HEK293T (cell line): ENCODE measurements at regions not wholly inside any gene's neighbourhood (a gene's known extent, or its start where the extent isn't known, plus 50 kb on each side); places are given as distances from the start of the nearest gene placed in this dataset.

ENCODE experiments used
- ARNT ChIP-seq: fragments of 450-650 bp; IDR thresholded peaks from 2 replicates; pipeline ENCODE4 v1.6.1; 2017; ENCODE audit warnings: mild to moderate bottlenecking
- BHLHE40 ChIP-seq: fragments of 450-650 bp; IDR thresholded peaks from 2 replicates; pipeline ENCODE4 v1.6.1; 2016; ENCODE audit warnings: mild to moderate bottlenecking, moderate library complexity, borderline replicate concordance
- ELF4 ChIP-seq: fragments of 450-650 bp; IDR thresholded peaks from 2 replicates; pipeline ENCODE4 v1.6.1; 2017; ENCODE audit warnings: antibody characterized with exemption
- FOXK2 ChIP-seq: fragments of 450-650 bp; IDR thresholded peaks from 2 replicates; pipeline ENCODE4 v1.6.1; 2016; ENCODE audit warnings: mild to moderate bottlenecking
- FOXM1 ChIP-seq: fragments of 450-650 bp; IDR thresholded peaks from 2 replicates; pipeline ENCODE4 v1.6.1; 2017; ENCODE audit warnings: mild to moderate bottlenecking, borderline replicate concordance
- HDGF ChIP-seq: fragments of 450-650 bp; IDR thresholded peaks from 2 replicates; pipeline ENCODE4 v1.6.1; 2017; ENCODE audit warnings: antibody characterized with exemption, borderline replicate concordance
- L3MBTL2 ChIP-seq: fragments of 450-650 bp; conservative IDR thresholded peaks from 2 replicates; pipeline ENCODE4 v1.6.1; 2016; ENCODE audit warnings: mild to moderate bottlenecking
- NFRKB ChIP-seq: fragments of 450-650 bp; IDR thresholded peaks from 2 replicates; pipeline ENCODE4 v1.6.1; 2016; ENCODE audit warnings: mild to moderate bottlenecking, moderate library complexity
- SP1 ChIP-seq: fragments of 450-650 bp; IDR thresholded peaks from 2 replicates; pipeline ENCODE4 v1.6.1; 2017
- SUZ12 ChIP-seq: fragments of 450-650 bp; IDR thresholded peaks from 2 replicates; pipeline ENCODE4 v1.6.1; 2016; ENCODE audit warnings: mild to moderate bottlenecking
- TARDBP ChIP-seq: fragments of 450-650 bp; IDR thresholded peaks from 2 replicates; pipeline ENCODE4 v1.6.1; 2016
- ZNF384 ChIP-seq: fragments of 450-650 bp; IDR thresholded peaks from 2 replicates; pipeline ENCODE4 v1.6.1; 2016

DNA sequence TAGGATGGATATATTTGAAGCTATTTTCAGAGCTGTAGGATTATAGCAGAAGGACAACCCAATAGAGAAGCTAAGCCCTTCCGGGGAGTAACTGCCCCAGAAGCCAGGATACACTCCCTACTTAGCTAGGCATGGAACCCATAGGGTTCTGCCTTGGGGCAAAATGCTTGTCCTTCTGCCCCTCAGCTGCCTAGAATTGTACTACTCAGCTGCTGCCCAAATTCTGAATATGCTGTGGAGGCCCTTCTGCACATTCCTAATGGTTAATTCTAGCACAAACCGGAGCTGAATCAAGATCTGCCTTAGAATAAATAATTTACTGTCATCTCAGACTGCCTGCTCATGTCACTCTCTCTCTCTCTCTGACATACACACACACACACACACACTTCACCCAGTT lies 297.7 kb upstream of the VCX3A start:
- TF ChIP-seq BHLHE40 (no peak), SP1 (no peak), FOXM1 (no peak), L3MBTL2 (no peak), SUZ12 (no peak), TARDBP (no peak), NFRKB (no peak), ELF4 (no peak), HDGF (no peak), ARNT (no peak), FOXK2 (no peak), ZNF384 (no peak)
